Activated naive CD4-positive, alpha-beta T cell treated with anti-CD3 and anti-CD28 coated beads for 36 hours (primary cell): ENCODE measurements at regions not wholly inside any gene's neighbourhood (a gene's known extent, or its start where the extent isn't known, plus 50 kb on each side); places are given as distances from the start of the nearest gene placed in this dataset.

Experiments used
- CTCF ChIA-PET: fragments of 350-600 bp; sonication (Branson Sonifier 250); formaldehyde crosslinking; loops from one replicate; lab custom pipeline; 2021; ENCODE audit warnings: antibody characterized with exemption; lab: Charles Lee
- DNase-seq: peaks from one replicate; pipeline ENCODE4 v3.0.0-alpha.2; 2020
- H3K27ac Mint-ChIP-seq: one replicate; pipeline ENCODE4 v1.8.0; 2021; ENCODE audit warnings: mild to moderate bottlenecking, mixed read lengths
- H3K27me3 Mint-ChIP-seq: one replicate; pipeline ENCODE4 v1.8.0; 2021; ENCODE audit warnings: low read depth, mixed read lengths
- H3K36me3 Mint-ChIP-seq: one replicate; pipeline ENCODE4 v1.8.0; 2021; ENCODE audit warnings: low read depth, mixed read lengths
- H3K4me1 Mint-ChIP-seq: one replicate; pipeline ENCODE4 v1.8.0; 2021; ENCODE audit warnings: low read depth, mixed read lengths
- H3K4me3 Mint-ChIP-seq: one replicate; pipeline ENCODE4 v1.8.0; 2021; ENCODE audit warnings: mild to moderate bottlenecking, moderate library complexity, mixed read lengths
- H3K9me3 Mint-ChIP-seq: one replicate; pipeline ENCODE4 v1.8.0; 2021; ENCODE audit warnings: mixed read lengths
- intact Hi-C: fragments of 100-400 bp; cut with micrococcal nuclease; formaldehyde crosslinking; loops from one replicate; pipeline ENCODE4 v1.15.1; 2023

DNA sequence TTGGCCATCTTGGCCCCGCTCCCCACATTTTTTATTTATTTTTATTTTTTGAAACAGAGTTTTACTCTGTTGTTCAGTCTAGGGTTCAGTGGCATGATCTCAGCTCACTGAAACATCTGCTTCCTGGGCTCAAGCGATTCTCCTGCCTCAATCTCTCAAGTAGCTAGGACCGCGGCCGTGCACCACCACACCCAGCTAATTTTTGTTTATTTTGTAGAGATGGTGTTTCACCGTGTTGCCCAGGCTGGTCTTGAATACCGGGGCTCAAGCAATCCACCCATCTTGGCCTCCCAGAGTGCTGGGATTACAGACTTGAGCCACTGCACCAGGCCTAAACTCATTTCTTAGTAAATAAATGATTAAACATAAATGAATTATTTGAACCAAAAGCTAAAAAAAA is 322.0 kb upstream of the LCORL start:
- CTCF ChIA-PET, result interaction anchor here (0.7 kb wide), 1 partner anchor 138 kb away, joined by 4 read pairs; no protein-coding TSS in a partner anchor

DNA sequence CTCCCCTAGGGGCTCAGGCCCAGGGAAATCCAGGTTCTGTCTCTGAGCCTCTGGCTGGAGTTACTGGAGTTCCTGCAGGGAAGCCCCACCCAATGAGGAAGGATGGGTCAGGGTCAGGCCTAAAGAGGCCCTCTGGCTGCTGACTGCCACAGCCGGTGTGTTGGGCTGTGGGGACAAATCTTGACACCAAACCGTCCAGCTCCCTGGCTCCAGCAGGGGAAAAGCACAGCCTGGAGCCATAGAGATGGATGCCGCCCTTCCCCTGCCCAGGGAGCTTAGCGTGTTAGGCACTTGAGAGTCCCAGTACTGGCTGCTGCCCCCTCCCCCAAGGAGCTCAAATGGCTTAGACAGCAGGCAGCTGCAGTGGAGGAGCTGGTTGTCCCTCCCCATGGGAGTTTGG is 321.3 kb upstream of the LCORL start:
- DNase-seq, result no peak
- peaks cover 5% of the 10 kb centered on the region for H3K27me3 Mint-ChIP-seq
- intact Hi-C loops, result no loop called here
- CTCF ChIA-PET, result no interaction called here
- H3K36me3 Mint-ChIP-seq, result no peaks in the 10 kb centered on the region
- no peak overlapping the region for H3K27ac Mint-ChIP-seq
- H3K4me3 Mint-ChIP-seq, result no peak overlapping the region
- H3K9me3 Mint-ChIP-seq, result peaks cover 3% of the 10 kb centered on the region
- no peaks in the 10 kb centered on the region for H3K4me1 Mint-ChIP-seq

More for the DNA sequence above, 322.0 kb upstream of the LCORL start:
- H3K4me3 Mint-ChIP-seq, result no peak overlapping the region
- intact Hi-C loops, result no loop called here
- H3K9me3 Mint-ChIP-seq, result no peaks in the 10 kb centered on the region
- DNase-seq, result no peak
- no peaks in the 10 kb centered on the region for H3K4me1 Mint-ChIP-seq
- H3K27me3 Mint-ChIP-seq, result peaks cover 5% of the 10 kb centered on the region
- no peak overlapping the region for H3K27ac Mint-ChIP-seq
- H3K36me3 Mint-ChIP-seq, result no peaks in the 10 kb centered on the region

DNA sequence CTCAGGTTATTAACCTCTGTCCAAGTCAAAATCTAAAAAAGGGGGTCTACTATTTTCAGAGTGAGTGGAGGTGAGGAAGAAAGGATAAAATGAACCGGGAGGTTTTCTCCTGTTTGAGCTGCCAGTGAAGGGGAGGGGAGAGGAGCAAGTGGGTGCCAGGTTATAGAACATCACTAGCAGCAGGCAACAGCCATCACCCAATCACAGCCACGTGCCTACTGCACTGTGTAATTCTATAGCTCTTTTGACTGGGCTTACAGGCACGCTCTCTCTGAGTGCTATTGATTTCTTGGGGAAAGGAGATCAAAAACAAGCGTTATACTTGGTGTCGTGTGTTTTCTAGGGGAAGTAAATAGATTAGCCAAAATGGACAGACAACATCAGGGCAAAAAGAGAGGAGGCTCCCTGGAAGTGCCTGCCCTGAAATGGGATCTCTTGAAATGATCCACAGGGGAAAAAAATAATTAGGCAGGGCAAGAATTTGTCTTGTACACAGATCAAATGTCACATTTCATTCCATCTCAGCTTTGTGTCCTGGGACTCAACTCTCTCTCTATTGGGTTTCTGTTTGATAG is 300.5 kb upstream of the LCORL start:
- H3K9me3 Mint-ChIP-seq, result no peaks in the 10 kb centered on the region
- no peaks in the 10 kb centered on the region for H3K4me1 Mint-ChIP-seq
- H3K4me3 Mint-ChIP-seq, result no peak overlapping the region
- CTCF ChIA-PET, result no interaction called here
- intact Hi-C loops, result no loop called here
- no peaks in the 10 kb centered on the region for H3K36me3 Mint-ChIP-seq
- H3K27ac Mint-ChIP-seq, result no peak overlapping the region
- no peak for DNase-seq
- H3K27me3 Mint-ChIP-seq, result peaks cover 16% of the 10 kb centered on the region

DNA sequence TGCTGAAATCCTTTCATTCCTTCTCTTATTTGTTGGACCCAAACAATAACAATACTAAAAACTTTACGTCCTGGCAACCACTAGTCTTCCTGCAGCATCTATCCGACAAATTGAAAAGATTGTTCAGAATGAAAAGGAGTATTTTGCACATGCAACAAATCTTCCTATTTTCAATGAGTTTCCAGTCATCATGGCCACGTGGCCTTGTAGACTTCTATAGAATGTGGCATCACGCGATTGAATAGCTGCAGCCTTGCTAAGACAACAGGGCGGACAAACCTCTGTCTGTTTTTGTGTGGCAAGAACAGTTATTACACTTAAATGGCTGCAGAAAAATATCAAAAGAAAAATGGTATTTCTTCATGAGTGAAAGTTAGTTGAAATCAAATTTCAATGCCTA is 297.9 kb upstream of the LCORL start:
- CTCF ChIA-PET, result no interaction called here
- no peaks in the 10 kb centered on the region for H3K4me1 Mint-ChIP-seq
- H3K27ac Mint-ChIP-seq, result no peak overlapping the region
- no peaks in the 10 kb centered on the region for H3K9me3 Mint-ChIP-seq
- DNase-seq, result no peak
- H3K36me3 Mint-ChIP-seq, result no peaks in the 10 kb centered on the region
- peaks cover 19% of the 10 kb centered on the region for H3K27me3 Mint-ChIP-seq
- H3K4me3 Mint-ChIP-seq, result no peak overlapping the region
- intact Hi-C loops, result no loop called here

DNA sequence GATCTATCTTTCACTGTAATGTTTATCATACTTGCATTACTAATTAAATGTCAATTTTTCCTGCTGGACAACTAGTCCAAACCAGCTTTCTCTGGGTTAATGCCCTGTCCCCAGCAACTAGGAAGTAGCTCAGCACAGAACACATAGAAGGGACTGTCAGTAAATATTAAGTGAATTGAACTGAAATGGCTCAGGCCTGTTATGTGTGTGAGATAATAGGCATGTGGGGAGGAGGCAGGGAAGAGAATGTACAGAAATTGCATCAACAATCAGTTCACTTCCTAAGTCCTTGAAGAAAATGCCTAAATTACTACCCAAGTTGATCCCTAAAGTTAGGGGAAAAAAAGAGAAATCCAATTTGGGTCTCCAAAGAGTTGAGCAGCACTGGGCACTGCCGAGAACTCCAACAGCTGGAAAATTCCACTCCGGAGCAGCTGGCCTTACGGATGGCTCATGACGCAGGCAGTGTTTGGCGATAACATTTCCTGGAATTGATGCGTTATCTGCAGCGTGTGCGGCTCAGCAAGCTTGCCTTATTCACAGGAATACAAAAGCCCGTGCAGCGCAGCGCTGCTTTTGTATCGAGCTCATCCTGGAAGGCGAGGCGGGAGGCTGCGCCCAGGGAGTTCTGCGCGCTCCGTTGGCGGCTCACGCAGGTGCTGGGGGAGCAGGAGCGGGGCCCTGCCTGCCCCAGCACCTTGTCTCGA is 297.3 kb upstream of the LCORL start:
- Mint-ChIP-seq H3K27me3 (peaks cover 15% of the 10 kb centered on the region), H3K4me3 (no peak overlapping the region), H3K27ac (no peak overlapping the region), H3K9me3 (no peaks in the 10 kb centered on the region), H3K36me3 (no peaks in the 10 kb centered on the region), H3K4me1 (no peaks in the 10 kb centered on the region)
- CTCF ChIA-PET, result no interaction called here
- no peak for DNase-seq
- intact Hi-C loops, result no loop called here

DNA sequence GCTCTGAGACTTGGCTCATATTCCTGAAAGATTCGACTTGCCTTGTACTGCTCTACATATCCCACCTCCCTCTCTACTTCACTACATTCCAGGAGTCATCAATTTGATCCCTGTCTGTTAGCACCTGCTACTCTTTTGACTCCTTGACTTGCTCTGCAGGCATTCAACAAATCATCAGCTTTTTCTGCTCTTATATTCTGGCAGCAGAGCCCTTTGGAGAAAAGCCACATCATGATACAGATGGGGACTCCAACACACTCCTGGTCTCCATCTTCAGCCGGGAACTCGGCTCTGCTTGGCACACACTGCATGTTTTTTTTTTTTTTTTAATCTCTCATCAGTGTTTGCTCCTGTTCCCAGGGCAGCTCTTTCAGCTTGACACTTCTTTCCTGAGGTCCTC is 293.2 kb upstream of the LCORL start:
- Mint-ChIP-seq H3K27me3 (peaks cover 11% of the 10 kb centered on the region), H3K36me3 (no peaks in the 10 kb centered on the region), H3K27ac (no peak overlapping the region), H3K4me1 (no peaks in the 10 kb centered on the region), H3K9me3 (no peaks in the 10 kb centered on the region), H3K4me3 (no peak overlapping the region)
- no peak for DNase-seq
- intact Hi-C loops, result no loop called here
- CTCF ChIA-PET, result interaction anchor here (0.5 kb wide), 1 partner anchor 33 kb away, joined by 3 read pairs; no protein-coding TSS in a partner anchor

DNA sequence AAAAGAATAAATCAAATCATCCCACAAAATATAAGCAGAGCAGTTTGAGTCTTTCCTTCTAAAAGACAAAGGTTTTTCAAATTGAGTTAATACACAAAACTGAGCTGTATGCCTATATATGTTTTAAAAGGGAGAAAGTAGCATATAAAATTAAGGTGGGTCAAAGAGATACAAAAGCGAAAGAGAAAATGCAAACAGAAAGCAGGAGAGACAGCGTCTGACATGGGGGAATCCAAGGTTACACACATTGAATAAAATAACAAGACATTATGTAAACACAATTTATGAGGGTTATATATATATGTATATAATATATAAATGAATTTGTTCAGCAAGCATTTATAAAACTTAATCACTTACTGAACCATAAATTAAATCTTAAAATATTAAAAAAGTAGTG is 276.1 kb upstream of the LCORL start:
- no peaks in the 10 kb centered on the region for H3K36me3 Mint-ChIP-seq
- no peak for DNase-seq
- no peaks in the 10 kb centered on the region for H3K4me1 Mint-ChIP-seq
- intact Hi-C loops, result no loop called here
- H3K27me3 Mint-ChIP-seq, result peaks cover 4% of the 10 kb centered on the region
- no peaks in the 10 kb centered on the region for H3K9me3 Mint-ChIP-seq
- CTCF ChIA-PET, result no interaction called here
- H3K27ac Mint-ChIP-seq, result no peak overlapping the region
- H3K4me3 Mint-ChIP-seq, result no peak overlapping the region

DNA sequence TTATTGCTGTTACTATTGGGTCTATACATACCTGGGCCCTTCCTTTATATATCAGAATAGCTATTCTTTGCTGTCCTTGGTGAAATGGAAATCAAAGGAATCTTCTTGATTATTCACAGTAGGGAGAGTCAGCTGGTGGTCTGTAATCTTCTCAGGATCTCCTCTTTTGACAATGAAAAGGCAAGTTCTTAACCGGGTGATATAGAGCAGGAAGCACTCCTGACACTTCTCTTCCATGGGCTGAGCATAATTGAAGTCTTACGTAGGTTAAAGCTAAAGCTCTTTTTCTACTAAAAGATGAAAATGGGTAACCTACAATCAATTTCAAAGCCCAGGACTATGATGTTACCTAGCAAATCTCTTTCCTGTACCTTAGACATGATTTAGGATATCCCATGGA is 274.9 kb upstream of the LCORL start:
- CTCF ChIA-PET, result no interaction called here
- intact Hi-C loops, result no loop called here
- no peaks in the 10 kb centered on the region for H3K9me3 Mint-ChIP-seq
- no peaks in the 10 kb centered on the region for H3K4me1 Mint-ChIP-seq
- no peak overlapping the region for H3K4me3 Mint-ChIP-seq
- DNase-seq, result no peak
- H3K27me3 Mint-ChIP-seq, result peaks cover 4% of the 10 kb centered on the region
- H3K36me3 Mint-ChIP-seq, result no peaks in the 10 kb centered on the region
- no peak overlapping the region for H3K27ac Mint-ChIP-seq

DNA sequence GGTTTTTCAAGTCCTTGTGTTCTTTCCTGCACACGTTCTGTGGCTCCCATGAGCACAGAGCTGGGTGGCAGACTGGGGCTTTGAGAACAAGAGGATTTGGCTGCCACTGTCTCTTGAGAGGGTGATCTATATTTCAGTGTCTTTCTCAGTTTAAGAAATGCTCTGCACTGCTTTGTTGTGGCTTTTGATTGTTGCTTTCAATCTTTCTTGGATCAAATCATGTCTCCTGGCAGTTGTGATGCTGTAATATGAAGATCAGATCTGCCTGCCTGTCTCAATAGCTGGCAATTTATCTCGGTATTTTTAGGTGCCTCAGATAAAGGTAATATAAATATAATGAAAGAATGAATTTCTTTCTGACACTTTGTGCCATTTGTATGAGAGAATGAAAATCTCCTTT is 273.3 kb upstream of the LCORL start:
- Mint-ChIP-seq H3K36me3 (no peaks in the 10 kb centered on the region), H3K4me3 (no peak overlapping the region), H3K4me1 (no peaks in the 10 kb centered on the region), H3K27ac (no peak overlapping the region), H3K27me3 (peaks cover 4% of the 10 kb centered on the region), H3K9me3 (no peaks in the 10 kb centered on the region)
- intact Hi-C loops, result no loop called here
- DNase-seq, result no peak
- CTCF ChIA-PET, result no interaction called here

DNA sequence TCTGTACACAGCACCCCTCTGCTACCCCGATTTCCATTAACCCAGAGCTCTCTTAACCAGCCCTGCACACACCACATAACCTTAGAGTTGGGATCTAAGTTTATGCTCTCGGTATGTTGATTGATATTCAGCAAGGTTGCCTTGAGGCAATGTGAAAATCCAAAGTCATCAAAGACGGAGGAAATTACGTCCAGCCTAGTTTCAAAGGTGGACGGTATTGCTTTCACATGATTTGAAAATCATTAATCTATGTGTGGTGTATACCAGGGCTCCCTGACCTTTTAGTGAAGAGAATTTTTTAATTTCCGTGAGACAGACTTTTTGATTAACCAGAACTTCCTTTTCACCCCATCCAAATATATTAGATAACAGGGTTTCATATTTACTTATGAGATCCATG is 272.5 kb upstream of the LCORL start:
- Mint-ChIP-seq H3K4me1 (no peaks in the 10 kb centered on the region), H3K9me3 (no peaks in the 10 kb centered on the region), H3K36me3 (no peaks in the 10 kb centered on the region), H3K4me3 (no peak overlapping the region), H3K27me3 (peaks cover 4% of the 10 kb centered on the region), H3K27ac (no peak overlapping the region)
- intact Hi-C loops, result no loop called here
- CTCF ChIA-PET, result no interaction called here
- DNase-seq, result no peak

DNA sequence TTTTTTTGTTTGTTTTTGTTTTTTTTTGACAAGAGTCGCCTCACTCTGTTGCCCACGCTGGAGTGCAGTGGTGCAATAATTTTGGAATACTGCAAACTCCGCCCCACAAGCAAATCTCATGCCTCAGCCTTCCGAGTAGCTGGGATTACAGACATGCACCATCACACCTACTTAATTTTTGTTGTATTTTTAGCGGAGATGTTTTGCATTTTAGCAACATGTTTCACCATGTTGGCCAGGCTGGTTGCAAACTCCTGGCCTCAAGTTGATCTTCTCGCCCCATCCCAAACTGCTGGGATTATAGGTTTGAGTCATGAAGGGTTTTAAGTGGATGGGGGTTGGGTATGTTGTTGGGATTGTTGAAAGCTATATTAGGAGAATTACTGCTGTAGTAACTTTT is 270.9 kb upstream of the LCORL start:
- Mint-ChIP-seq H3K4me3 (no peak overlapping the region), H3K4me1 (no peaks in the 10 kb centered on the region), H3K9me3 (no peaks in the 10 kb centered on the region), H3K27ac (no peak overlapping the region), H3K36me3 (no peaks in the 10 kb centered on the region), H3K27me3 (peaks cover 4% of the 10 kb centered on the region)
- CTCF ChIA-PET, result interaction anchor here (0.6 to 0.7 kb wide), 2 partner anchors 87 to 173 kb away, joined by 3 read pairs; no protein-coding TSS in a partner anchor
- DNase-seq, result no peak
- intact Hi-C loops, result no loop called here

DNA sequence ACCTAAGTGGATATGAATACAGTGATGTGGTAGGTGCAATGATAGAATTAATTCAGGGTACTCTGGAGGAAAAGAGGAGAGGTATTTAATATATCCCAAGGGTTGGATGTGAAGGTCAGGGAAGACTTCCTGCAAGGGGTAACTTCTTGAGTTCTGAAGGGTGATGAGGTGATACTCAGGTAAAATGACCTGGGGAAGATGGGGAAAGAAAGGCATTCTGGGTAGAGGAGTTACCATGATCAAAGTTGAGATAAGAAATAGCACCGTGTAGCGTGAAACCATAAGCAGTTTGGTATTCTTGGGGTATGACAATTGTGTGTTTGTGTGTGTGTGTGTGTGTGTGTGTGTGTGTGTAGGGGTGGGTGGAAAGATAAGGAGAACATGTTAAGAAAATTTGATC is 270.4 kb upstream of the LCORL start:
- CTCF ChIA-PET, result interaction anchor here (0.6 to 0.7 kb wide), 2 partner anchors 87 to 174 kb away, joined by 3 read pairs; no protein-coding TSS in a partner anchor
- no peaks in the 10 kb centered on the region for H3K4me1 Mint-ChIP-seq
- H3K36me3 Mint-ChIP-seq, result no peaks in the 10 kb centered on the region
- DNase-seq, result no peak
- intact Hi-C loops, result no loop called here
- no peak overlapping the region for H3K27ac Mint-ChIP-seq
- H3K9me3 Mint-ChIP-seq, result no peaks in the 10 kb centered on the region
- H3K4me3 Mint-ChIP-seq, result no peak overlapping the region
- peaks cover 3% of the 10 kb centered on the region for H3K27me3 Mint-ChIP-seq

DNA sequence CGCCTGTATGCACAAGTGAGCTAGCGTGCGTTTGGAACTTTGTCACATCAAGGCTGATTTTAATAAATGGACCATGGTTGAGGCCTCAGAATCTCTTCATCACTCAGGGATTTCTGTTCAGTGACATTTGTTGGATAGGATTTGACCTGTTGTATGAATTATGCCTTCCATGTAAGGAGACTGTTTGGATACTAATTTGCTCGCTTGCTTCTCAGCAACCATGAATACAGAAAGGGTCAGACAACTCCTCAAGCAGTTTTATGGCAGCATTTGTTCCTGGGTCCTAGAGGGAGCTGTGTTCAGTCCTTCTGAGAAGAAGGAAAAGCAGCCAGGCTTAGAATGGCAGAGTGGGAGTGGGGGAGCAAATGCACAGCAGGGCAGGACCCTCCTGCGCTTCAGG is 269.7 kb upstream of the LCORL start:
- no peaks in the 10 kb centered on the region for H3K27me3 Mint-ChIP-seq
- no peaks in the 10 kb centered on the region for H3K36me3 Mint-ChIP-seq
- CTCF ChIA-PET, result no interaction called here
- H3K27ac Mint-ChIP-seq, result no peak overlapping the region
- no peaks in the 10 kb centered on the region for H3K4me1 Mint-ChIP-seq
- intact Hi-C loops, result no loop called here
- H3K9me3 Mint-ChIP-seq, result no peaks in the 10 kb centered on the region
- H3K4me3 Mint-ChIP-seq, result no peak overlapping the region
- DNase-seq, result no peak
